Lower leg skin (tissue), 3 donors: ENCODE measurements at regions not wholly inside any gene's neighbourhood (a gene's known extent, or its start where the extent isn't known, plus 50 kb on each side); places are given as distances from the start of the nearest gene placed in this dataset.

Source experiments
- CTCF ChIP-seq, 3 donors: fragments of 450-650 bp; IDR thresholded peaks; one replicate each; pipeline ENCODE4 v1.5.1; 2016; ENCODE audit warnings: antibody characterized with exemption in 3 of 3, mild to moderate bottlenecking in 3 of 3, moderate library complexity in 2 of 3
- POLR2A ChIP-seq, 2 donors: fragments of 450-650 bp; IDR thresholded peaks; one replicate each; pipeline ENCODE4 v1.6.1; 2016 to 2017; ENCODE audit warnings: antibody characterized with exemption in 2 of 2, mild to moderate bottlenecking in 1 of 2, moderate library complexity in 1 of 2

GRCh38 chr5:154628685-154629084 lies 126.5 kb upstream of the LARP1 start:
- no peak for TF ChIP-seq POLR2A (IDR thresholded peaks at IDR 0.05)
- no peak for TF ChIP-seq CTCF (IDR thresholded peaks at IDR 0.05)
